WTC11 (cell line): ENCODE measurements at regions not wholly inside any gene's neighbourhood (a gene's known extent, or its start where the extent isn't known, plus 50 kb on each side); places are given as distances from the start of the nearest gene placed in this dataset.

Experiments
- ATAC-seq: fragments of 200-7000 bp; cut with Tn5 transposase; 2 replicates; pipeline ENCODE4 v1.10.0; 2021; ENCODE audit warnings: mild to moderate bottlenecking, moderate library complexity
- CTCF ChIA-PET: fragments of 300-600 bp; sonication (Branson Sonifier 250); formaldehyde crosslinking; loops from one replicate; lab custom pipeline; 2021; ENCODE audit warnings: antibody characterized with exemption; lab: Charles Lee
- POLR2A ChIA-PET: fragments of 350-600 bp; sonication (Branson Sonifier 250); formaldehyde crosslinking; loops from one replicate; lab custom pipeline; 2021; ENCODE audit warnings: antibody characterized with exemption; lab: Charles Lee
- DNase-seq: peaks from one replicate; pipeline ENCODE4 v3.0.0; 2021; ENCODE audit warnings: low spot score
- H3K27ac Mint-ChIP-seq: 2 replicates; pipeline ENCODE4 v1.8.0; 2021; ENCODE audit warnings: mixed read lengths
- H3K27me3 Mint-ChIP-seq: 2 replicates; pipeline ENCODE4 v1.8.0; 2021; ENCODE audit warnings: low read depth, mild to moderate bottlenecking, moderate library complexity, mixed read lengths
- H3K36me3 Mint-ChIP-seq: 2 replicates; pipeline ENCODE4 v1.8.0; 2021; ENCODE audit warnings: mixed read lengths
- H3K4me1 Mint-ChIP-seq: 2 replicates; pipeline ENCODE4 v1.8.0; 2022; ENCODE audit warnings: mixed read lengths
- H3K4me3 Mint-ChIP-seq: 2 replicates; pipeline ENCODE4 v1.8.0; 2021; ENCODE audit warnings: mild to moderate bottlenecking, moderate library complexity, mixed read lengths
- H3K9me3 Mint-ChIP-seq: 2 replicates; pipeline ENCODE4 v1.8.0; 2021; ENCODE audit warnings: mixed read lengths
- CREM ChIP-seq: sonication (generic); formaldehyde crosslinking; IDR thresholded peaks from 2 replicates; pipeline ENCODE4 v1.8.1; 2022; ENCODE audit warnings: mild to moderate bottlenecking, missing genetic modification reagents, moderate library complexity
- E2F1 ChIP-seq: sonication (generic); formaldehyde crosslinking; IDR thresholded peaks from 2 replicates; pipeline ENCODE4 v1.8.0; 2022; ENCODE audit warnings: mild to moderate bottlenecking, missing genetic modification reagents
- IRF2 ChIP-seq: sonication (generic); formaldehyde crosslinking; IDR thresholded peaks from 2 replicates; pipeline ENCODE4 v1.8.0; 2022; ENCODE audit warnings: low read depth, missing genetic modification reagents, borderline replicate concordance
- KAT7 ChIP-seq: sonication (generic); formaldehyde crosslinking; IDR thresholded peaks from 2 replicates; pipeline ENCODE4 v1.8.1; 2023; ENCODE audit warnings: missing genetic modification reagents, mild to moderate bottlenecking, borderline replicate concordance
- MAX ChIP-seq: sonication (generic); formaldehyde crosslinking; IDR thresholded peaks from 2 replicates; pipeline ENCODE4 v1.8.0; 2022; ENCODE audit warnings: mild to moderate bottlenecking, missing genetic modification reagents
- NFE2L1 ChIP-seq: sonication (generic); formaldehyde crosslinking; IDR thresholded peaks from 2 replicates; pipeline ENCODE4 v1.8.1; 2023; ENCODE audit warnings: missing genetic modification reagents
- RELA ChIP-seq: sonication (generic); formaldehyde crosslinking; IDR thresholded peaks from 2 replicates; pipeline ENCODE4 v1.8.1; 2022; ENCODE audit warnings: missing genetic modification reagents, mild to moderate bottlenecking, borderline replicate concordance
- RORB ChIP-seq: fragments of 250-450 bp; sonication (Bioruptor Pico); IDR thresholded peaks from 2 replicates; pipeline ENCODE4 v1.9.0; 2021; ENCODE audit warnings: mild to moderate bottlenecking
- SOX15 ChIP-seq: fragments of 250-450 bp; sonication (Bioruptor Pico); IDR thresholded peaks from 2 replicates; pipeline ENCODE4 v1.9.0; 2021; ENCODE audit warnings: mild to moderate bottlenecking
- ZNF138 ChIP-seq: sonication (generic); formaldehyde crosslinking; conservative IDR thresholded peaks from 2 replicates; pipeline ENCODE4 v1.8.1; 2022; ENCODE audit warnings: mild to moderate bottlenecking, moderate library complexity, missing genetic modification reagents
- ZNF263 ChIP-seq: sonication (generic); formaldehyde crosslinking; IDR thresholded peaks from 2 replicates; pipeline ENCODE4 v1.8.1; 2022; ENCODE audit warnings: low read depth, mild to moderate bottlenecking, moderate library complexity, missing genetic modification reagents
- ZNF317 ChIP-seq: sonication (generic); formaldehyde crosslinking; IDR thresholded peaks from 2 replicates; pipeline ENCODE4 v1.8.1; 2023; ENCODE audit warnings: low read depth, mild to moderate bottlenecking, moderate library complexity, missing genetic modification reagents, borderline replicate concordance
- TF ChIP-seq, protein P1 (sequence below): sonication (generic); formaldehyde crosslinking; IDR thresholded peaks from 2 replicates; pipeline ENCODE4 v1.8.0; 2022; ENCODE audit warnings: mild to moderate bottlenecking, missing genetic modification reagents
- TF ChIP-seq, protein P2 (sequence below): fragments of 250-450 bp; sonication (Bioruptor Pico); IDR thresholded peaks from 2 replicates; pipeline ENCODE4 v1.8.0; 2021; ENCODE audit warnings: mild to moderate bottlenecking
- TF ChIP-seq, protein P3 (sequence below): fragments of 250-450 bp; sonication (Bioruptor Pico); IDR thresholded peaks from 2 replicates; pipeline ENCODE4 v1.9.0; 2021; ENCODE audit warnings: moderate library complexity, mild to moderate bottlenecking, inconsistent platforms, borderline replicate concordance
- TF ChIP-seq, protein P4 (sequence below): sonication (generic); formaldehyde crosslinking; IDR thresholded peaks from 2 replicates; pipeline ENCODE4 v1.8.1; 2022; ENCODE audit warnings: low read depth, missing genetic modification reagents, borderline replicate concordance
- TF ChIP-seq, protein P5 (sequence below): sonication (generic); formaldehyde crosslinking; IDR thresholded peaks from 2 replicates; pipeline ENCODE4 v1.8.0; 2022; ENCODE audit warnings: mild to moderate bottlenecking, missing genetic modification reagents

DNA sequence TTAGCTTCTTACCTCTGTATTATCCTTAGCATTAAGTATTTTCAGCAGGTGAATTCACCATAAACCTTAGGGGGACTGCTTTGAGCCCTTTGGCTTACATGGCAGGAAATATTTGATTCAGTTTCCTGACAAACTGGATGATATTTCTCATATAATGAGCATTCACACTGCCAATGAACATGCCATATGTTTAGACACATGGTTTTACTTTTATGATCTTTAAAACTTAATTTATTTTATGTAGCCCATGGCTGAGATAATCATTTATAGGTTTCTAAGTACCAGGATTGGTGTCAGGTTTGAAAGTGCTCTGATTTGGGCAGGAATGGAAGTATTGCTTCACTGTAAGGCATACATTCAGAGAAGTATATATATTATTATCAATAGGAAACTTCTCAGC, 319.1 kb downstream of the ZPLD1 start (continued):
- no peak for TF ChIP-seq MAX (CRISPR knock-in tag)
- no peak for TF ChIP-seq SOX15
- TF ChIP-seq, protein P1, sequence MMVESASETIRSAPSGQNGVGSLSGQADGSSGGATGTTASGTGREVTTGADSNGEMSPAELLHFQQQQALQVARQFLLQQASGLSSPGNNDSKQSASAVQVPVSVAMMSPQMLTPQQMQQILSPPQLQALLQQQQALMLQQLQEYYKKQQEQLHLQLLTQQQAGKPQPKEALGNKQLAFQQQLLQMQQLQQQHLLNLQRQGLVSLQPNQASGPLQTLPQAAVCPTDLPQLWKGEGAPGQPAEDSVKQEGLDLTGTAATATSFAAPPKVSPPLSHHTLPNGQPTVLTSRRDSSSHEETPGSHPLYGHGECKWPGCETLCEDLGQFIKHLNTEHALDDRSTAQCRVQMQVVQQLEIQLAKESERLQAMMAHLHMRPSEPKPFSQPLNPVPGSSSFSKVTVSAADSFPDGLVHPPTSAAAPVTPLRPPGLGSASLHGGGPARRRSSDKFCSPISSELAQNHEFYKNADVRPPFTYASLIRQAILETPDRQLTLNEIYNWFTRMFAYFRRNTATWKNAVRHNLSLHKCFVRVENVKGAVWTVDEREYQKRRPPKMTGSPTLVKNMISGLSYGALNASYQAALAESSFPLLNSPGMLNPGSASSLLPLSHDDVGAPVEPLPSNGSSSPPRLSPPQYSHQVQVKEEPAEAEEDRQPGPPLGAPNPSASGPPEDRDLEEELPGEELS (CRISPR knock-in tag) = no peak
- no peak for TF ChIP-seq RELA (CRISPR knock-in tag)
- no peak for TF ChIP-seq IRF2 (CRISPR knock-in tag)
- no peak for TF ChIP-seq E2F1
- no peak for TF ChIP-seq ZNF263 (CRISPR knock-in tag)
- TF ChIP-seq, protein P2, sequence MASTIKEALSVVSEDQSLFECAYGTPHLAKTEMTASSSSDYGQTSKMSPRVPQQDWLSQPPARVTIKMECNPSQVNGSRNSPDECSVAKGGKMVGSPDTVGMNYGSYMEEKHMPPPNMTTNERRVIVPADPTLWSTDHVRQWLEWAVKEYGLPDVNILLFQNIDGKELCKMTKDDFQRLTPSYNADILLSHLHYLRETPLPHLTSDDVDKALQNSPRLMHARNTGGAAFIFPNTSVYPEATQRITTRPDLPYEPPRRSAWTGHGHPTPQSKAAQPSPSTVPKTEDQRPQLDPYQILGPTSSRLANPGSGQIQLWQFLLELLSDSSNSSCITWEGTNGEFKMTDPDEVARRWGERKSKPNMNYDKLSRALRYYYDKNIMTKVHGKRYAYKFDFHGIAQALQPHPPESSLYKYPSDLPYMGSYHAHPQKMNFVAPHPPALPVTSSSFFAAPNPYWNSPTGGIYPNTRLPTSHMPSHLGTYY (CRISPR knock-in tag) = no peak
- no peak for TF ChIP-seq ZNF138
- no peak for TF ChIP-seq KAT7 (CRISPR knock-in tag)

- Mint-ChIP-seq H3K27me3 (no peaks in the 10 kb centered on the region), H3K27ac (no peak overlapping the region), H3K36me3 (no peaks in the 10 kb centered on the region), H3K9me3 (peaks cover 14% of the 10 kb centered on the region; the same call in 1 of the 2 replicates), H3K4me1 (peaks cover 14% of the 10 kb centered on the region), H3K4me3 (no peak overlapping the region)
- TF ChIP-seq, protein P1 (CRISPR knock-in tag) = no peak
- TF ChIP-seq, protein P3, sequence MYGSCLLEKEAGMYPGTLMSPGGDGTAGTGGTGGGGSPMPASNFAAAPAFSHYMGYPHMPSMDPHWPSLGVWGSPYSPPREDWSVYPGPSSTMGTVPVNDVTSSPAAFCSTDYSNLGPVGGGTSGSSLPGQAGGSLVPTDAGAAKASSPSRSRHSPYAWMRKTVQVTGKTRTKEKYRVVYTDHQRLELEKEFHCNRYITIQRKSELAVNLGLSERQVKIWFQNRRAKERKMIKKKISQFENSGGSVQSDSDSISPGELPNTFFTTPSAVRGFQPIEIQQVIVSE (CRISPR knock-in tag) = no peak
- TF ChIP-seq RORB (no peak), ZNF317 (CRISPR knock-in tag) (no peak), NFE2L1 (CRISPR knock-in tag) (no peak), CREM (CRISPR knock-in tag) (no peak)
- TF ChIP-seq, protein P4, sequence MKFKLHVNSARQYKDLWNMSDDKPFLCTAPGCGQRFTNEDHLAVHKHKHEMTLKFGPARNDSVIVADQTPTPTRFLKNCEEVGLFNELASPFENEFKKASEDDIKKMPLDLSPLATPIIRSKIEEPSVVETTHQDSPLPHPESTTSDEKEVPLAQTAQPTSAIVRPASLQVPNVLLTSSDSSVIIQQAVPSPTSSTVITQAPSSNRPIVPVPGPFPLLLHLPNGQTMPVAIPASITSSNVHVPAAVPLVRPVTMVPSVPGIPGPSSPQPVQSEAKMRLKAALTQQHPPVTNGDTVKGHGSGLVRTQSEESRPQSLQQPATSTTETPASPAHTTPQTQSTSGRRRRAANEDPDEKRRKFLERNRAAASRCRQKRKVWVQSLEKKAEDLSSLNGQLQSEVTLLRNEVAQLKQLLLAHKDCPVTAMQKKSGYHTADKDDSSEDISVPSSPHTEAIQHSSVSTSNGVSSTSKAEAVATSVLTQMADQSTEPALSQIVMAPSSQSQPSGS = no peak
- TF ChIP-seq, protein P5, sequence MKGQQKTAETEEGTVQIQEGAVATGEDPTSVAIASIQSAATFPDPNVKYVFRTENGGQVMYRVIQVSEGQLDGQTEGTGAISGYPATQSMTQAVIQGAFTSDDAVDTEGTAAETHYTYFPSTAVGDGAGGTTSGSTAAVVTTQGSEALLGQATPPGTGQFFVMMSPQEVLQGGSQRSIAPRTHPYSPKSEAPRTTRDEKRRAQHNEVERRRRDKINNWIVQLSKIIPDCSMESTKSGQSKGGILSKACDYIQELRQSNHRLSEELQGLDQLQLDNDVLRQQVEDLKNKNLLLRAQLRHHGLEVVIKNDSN (CRISPR knock-in tag) = no peak
- DNase-seq (no peak), ATAC-seq (no peak)
- ChIA-PET POLR2A (no interaction called here), CTCF (no interaction called here)
Measured at GRCh38 chr3:102756706-102757105, 321.9 kb downstream of the ZPLD1 start.
